Right kidney (tissue), 1 donor: ENCODE measurements at regions not wholly inside any gene's neighbourhood (a gene's known extent, or its start where the extent isn't known, plus 50 kb on each side); places are given as distances from the start of the nearest gene placed in this dataset.
"Not testable (repeated sequence)": the region's sequence is repeated elsewhere in the genome, so short reads cannot be mapped to it uniquely, and the experiment has no call there.

Source experiments
- DNase-seq: peaks from one replicate; pipeline ENCODE4 v3.0.0-alpha.2; 2016

- DNase-seq = no peak
Observed at GRCh38 chr15:25624504-25625177, 185.8 kb upstream of the UBE3A start.

DNA sequence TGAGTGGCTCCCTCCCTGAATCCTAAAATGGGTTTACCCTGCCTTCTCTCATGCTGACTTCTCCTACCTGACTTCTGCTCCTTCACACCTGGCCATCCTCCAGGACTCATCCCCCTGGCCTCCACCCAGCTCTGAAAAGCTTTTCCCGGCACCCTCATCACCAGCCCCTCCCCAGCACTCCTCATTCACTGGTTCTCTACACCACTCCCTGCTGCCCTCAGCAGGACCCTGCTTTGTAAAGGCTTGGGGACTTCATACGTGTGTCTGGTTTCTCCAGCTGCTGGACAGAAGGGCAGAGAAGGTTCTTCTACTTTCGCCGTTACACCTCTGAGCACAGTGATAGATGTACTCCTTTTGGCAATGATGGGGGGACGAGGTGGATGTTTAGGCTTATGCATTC is 184.9 kb upstream of the UBE3A start:
- no peak for DNase-seq

GRCh38 chr15:25620466-25620865 is 181.6 kb upstream of the UBE3A start:
- DNase-seq = no peak

GRCh38 chr15:25619761-25620160 is 180.9 kb upstream of the UBE3A start:
- no peak for DNase-seq

DNA sequence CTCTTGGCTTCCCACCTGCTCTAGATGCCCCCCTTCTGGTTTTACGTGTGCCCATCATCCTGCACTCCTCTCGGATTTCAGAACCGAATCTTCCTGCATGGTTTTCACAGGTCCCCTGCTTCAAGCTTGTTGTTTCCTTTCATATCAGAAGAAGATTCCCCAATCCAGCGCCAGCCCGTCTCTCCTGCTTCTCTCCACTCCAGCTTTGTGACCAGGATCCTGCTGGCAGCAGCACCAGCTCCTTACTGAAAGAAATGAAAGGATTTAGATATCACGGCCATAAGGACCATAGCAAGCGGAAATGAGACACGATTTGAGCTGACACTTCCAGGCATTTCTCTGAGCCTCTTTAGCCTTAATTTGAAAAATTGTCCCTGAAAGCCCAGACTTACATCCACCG is 180.3 kb upstream of the UBE3A start:
- no peak for DNase-seq

GRCh38 chr15:25618161-25618560 is 179.3 kb upstream of the UBE3A start:
- no peak for DNase-seq

GRCh38 chr15:25616471-25616870 is 177.6 kb upstream of the UBE3A start:
- no peak for DNase-seq

DNA sequence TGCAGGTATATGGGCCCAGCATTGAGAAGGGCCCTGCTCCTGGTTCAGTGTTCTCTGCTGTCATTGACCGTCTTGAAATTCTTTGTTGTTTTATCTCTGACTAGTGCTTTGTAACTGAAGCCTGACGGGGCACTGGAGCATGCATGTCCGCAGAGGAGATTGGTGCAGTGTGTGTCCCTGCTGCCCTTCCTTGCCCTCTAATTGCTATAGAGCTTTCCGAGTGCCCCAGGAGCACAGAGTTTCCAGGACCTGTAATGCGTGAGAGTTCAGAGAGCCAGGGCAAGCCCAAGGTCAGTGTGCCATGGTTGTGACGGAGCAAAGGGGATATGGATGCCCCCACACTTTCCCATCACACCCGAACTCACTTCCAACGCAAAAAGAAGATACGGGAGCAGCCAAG is 174.3 kb upstream of the UBE3A start:
- no peak for DNase-seq

GRCh38 chr15:25611603-25612002 is 172.8 kb upstream of the UBE3A start:
- no peak for DNase-seq

- DNase-seq = no peak
Observed at GRCh38 chr15:25609371-25609770, 170.5 kb upstream of the UBE3A start.

DNA sequence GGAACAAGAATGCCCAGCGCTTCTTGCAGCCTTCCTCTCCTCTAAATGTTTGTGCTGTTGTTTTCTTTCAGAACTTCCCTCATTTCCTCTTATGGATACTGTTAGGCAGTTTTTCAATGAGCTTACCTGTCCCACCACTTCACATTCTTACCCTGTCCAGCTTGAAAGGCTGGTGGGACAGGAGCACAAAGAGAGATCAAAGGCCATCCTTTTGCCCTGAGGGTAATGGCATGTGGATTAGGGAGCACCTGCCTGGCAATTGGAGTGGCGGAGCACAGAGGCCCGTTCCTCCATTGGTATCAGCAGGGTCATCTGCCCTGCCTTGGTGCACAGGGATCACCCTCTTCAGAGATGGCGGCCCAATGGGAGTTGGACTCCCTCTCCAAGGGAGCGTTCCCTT is 170.1 kb upstream of the UBE3A start:
- no peak for DNase-seq

GRCh38 chr15:25605151-25605550 is 166.3 kb upstream of the UBE3A start:
- no peak for DNase-seq

GRCh38 chr15:25600751-25601150 is 161.9 kb upstream of the UBE3A start:
- DNase-seq = no peak

- no peak for DNase-seq
Observed at GRCh38 chr15:25597571-25597970, 158.7 kb upstream of the UBE3A start.

DNA sequence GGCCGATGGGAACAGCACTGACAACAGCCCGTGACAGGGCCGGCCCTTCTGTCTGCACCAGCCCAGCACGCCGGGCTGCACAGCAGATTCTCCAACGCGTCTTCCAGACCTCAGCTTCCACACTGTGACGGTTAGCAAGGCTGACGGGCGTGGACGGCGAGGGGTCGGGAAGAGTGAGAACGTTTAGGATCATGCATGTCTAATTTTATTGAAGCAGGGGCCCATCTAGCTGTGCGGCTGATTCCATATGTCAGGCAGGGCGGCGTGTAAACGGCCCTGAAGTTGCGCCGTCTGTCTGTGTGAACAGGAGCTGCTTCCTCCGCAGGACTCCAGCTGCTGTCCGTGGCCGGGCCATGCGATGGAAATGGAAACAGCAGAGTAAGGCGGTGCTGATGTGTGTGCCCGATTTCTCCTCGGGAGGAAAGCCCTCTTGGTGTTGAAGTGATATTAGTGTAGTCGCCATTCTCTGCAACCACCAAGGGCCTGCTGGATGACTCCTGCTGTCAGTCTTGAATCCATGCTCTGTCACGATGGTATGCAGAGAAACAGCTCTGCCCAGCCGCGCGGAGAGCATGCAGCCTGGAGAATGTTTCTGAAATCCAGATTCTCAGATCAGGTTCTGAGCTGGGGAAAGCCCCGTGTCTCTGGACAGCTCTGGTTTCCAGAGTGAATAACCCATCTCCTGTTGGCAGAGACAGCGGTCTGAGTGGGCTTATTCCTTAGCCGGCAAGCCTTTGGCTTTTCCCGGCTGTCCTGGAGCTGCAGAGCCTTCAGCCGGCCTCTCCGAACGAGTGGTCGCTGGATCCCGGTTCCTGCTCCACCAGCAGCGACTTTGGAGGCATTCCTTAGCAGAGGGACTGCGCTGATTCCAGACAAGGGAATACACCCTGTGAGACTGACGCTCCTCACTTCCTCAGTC is 158.1 kb upstream of the UBE3A start:
- no peak for DNase-seq

- no peak for DNase-seq
Observed at GRCh38 chr15:25587616-25588340, 149.0 kb upstream of the UBE3A start.

GRCh38 chr15:25582886-25583285 is 144.1 kb upstream of the UBE3A start:
- DNase-seq = no peak

DNA sequence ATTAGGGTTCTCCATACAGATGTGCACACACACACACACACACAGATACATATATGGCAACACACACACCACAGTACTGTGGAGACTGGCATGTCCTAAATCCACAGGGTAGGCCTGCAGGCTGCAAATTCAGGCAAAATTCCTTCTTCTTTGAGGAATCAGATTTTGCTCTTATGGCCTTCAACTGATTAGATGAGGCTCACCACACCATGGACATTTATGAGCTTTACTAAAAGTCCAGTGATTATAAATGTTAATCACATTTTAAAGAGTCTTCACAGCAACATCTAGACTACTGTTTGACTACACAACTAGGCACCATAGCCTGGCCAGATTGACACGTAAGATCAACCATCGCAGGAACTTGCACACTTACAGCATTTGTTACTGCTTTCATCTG is 140.3 kb upstream of the UBE3A start:
- no peak for DNase-seq

- no peak for DNase-seq
Observed at GRCh38 chr15:25572191-25572590, 133.4 kb upstream of the UBE3A start.

- DNase-seq = no peak
Observed at GRCh38 chr15:25568751-25569150, 129.9 kb upstream of the UBE3A start.

GRCh38 chr15:25566545-25566944 is 127.7 kb upstream of the UBE3A start:
- DNase-seq = not testable (repeated sequence)

DNA sequence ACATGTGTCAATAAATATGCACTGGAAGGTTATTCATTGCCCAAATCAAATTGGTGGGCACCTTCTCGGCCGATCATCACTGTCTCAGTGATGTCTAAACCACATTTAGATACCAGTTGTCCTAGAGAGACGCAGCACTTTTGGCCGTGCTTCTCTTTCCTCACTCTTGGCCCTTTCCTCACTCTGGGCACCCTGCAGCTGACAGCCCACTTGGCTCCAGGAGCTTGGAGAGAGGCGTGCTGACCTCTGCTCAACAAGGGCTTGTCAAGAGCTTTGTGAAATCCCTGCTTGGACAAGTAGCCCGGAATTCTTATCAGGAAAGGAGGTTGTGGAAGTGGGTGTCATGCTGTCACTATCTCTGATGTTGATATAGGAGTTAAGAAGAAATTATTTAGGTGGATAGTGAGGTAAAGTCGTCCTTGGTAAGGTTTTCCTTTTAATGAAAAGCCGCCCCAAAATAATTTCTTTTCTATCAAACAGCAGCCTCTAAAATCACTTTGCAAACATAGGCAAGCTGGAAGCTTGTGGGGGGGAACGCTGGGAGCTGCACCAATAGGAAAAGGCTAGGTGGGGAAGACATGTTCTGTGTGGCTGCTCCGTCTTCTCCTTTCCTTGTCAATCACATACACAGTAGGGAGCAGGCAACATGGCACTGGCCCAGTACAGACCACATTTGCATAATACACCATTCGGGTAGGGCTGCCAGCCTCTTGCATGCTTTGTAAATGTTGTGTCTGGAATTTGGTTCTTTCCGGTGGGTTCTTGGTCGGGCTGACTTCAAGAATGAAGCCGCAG is 126.8 kb upstream of the UBE3A start:
- no peak for DNase-seq
